Adrenal gland (tissue), 5 donors: ENCODE measurements at regions not wholly inside any gene's neighbourhood (a gene's known extent, or its start where the extent isn't known, plus 50 kb on each side); places are given as distances from the start of the nearest gene placed in this dataset.

Experiments used
- POLR2A ChIP-seq, 2 donors: fragments of 450-650 bp; IDR thresholded peaks; one replicate each; pipeline ENCODE4 v1.6.1; 2017; ENCODE audit warnings: antibody characterized with exemption in 2 of 2, mild to moderate bottlenecking in 2 of 2, moderate library complexity in 1 of 2
- TF ChIP-seq, protein P1 (sequence below), 6 experiments: fragments of 450-650 bp in 4 of 6; fragments of 200-600 bp in 2 of 6; sonication (generic) in 1 of 6; IDR thresholded peaks; 1 replicate in 5 of 6; 2 replicates in 1 of 6; pipeline versions ENCODE4 v1.5.1 to v1.8.0; 2016 to 2021; ENCODE audit warnings: antibody characterized with exemption in 6 of 6, mild to moderate bottlenecking in 2 of 6, moderate library complexity in 1 of 6
- donor health status: DM: no; HTN: no; CAD: no.

DNA sequence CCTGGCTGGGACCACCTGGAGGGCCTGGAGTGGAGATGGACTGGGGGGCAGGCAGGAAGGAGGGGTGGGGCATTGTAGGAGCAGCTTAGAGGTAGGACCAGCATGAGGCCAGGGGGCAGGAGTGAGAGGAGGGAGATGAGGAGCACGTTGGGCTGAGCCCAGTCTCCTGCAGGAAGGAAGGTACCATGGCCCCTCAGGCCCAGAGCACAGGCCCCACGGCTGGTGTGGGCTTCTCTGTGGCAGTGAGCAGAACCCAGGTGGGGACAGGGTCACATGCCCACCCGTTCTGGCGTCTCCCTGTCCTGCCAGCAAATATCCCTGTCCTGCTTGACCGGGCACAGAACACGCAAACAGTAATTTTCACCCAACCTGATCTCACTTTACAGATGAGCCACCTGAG, 141.8 kb downstream of the ENGASE start:
- TF ChIP-seq, protein P1, sequence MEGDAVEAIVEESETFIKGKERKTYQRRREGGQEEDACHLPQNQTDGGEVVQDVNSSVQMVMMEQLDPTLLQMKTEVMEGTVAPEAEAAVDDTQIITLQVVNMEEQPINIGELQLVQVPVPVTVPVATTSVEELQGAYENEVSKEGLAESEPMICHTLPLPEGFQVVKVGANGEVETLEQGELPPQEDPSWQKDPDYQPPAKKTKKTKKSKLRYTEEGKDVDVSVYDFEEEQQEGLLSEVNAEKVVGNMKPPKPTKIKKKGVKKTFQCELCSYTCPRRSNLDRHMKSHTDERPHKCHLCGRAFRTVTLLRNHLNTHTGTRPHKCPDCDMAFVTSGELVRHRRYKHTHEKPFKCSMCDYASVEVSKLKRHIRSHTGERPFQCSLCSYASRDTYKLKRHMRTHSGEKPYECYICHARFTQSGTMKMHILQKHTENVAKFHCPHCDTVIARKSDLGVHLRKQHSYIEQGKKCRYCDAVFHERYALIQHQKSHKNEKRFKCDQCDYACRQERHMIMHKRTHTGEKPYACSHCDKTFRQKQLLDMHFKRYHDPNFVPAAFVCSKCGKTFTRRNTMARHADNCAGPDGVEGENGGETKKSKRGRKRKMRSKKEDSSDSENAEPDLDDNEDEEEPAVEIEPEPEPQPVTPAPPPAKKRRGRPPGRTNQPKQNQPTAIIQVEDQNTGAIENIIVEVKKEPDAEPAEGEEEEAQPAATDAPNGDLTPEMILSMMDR (IDR thresholded peaks at IDR 0.05): no peak
- TF ChIP-seq POLR2A (IDR thresholded peaks at IDR 0.05): no peak
